ENCODE measurements at regions not wholly inside any gene's neighbourhood (a gene's known extent, or its start where the extent isn't known, plus 50 kb on each side); places are given as distances from the start of the nearest gene placed in this dataset.

- TF ChIP-seq CTCF (IDR thresholded peaks at IDR 0.05 in 4 of 5, conservative IDR thresholded peaks at IDR 0.05 in 1 of 5) (no peak), POLR2A (IDR thresholded peaks at IDR 0.05) (no peak)
These were observed 165.5 kb upstream of the SLIT2 start for GRCh38 chr4:20086067-20086798.

Data from gastrocnemius medialis (tissue), 4 donors.